Endometrial microvascular endothelial cells (primary cell): ENCODE measurements at regions not wholly inside any gene's neighbourhood (a gene's known extent, or its start where the extent isn't known, plus 50 kb on each side); places are given as distances from the start of the nearest gene placed in this dataset.

Experiments
- in situ Hi-C: cut with HindIII; loops from 2 replicates; pipeline ENCODE4 v1.10.0; 2017; ENCODE audit warnings: low sequenced_read_pairs, low pct_unique_long_range_greater_than_20kb; ENCODE audit errors: inconsistent ontology term

- in situ Hi-C loops = no loop called here
Measured at GRCh38 chr12:123080634-123081033, 70.3 kb downstream of the PITPNM2 start.

DNA sequence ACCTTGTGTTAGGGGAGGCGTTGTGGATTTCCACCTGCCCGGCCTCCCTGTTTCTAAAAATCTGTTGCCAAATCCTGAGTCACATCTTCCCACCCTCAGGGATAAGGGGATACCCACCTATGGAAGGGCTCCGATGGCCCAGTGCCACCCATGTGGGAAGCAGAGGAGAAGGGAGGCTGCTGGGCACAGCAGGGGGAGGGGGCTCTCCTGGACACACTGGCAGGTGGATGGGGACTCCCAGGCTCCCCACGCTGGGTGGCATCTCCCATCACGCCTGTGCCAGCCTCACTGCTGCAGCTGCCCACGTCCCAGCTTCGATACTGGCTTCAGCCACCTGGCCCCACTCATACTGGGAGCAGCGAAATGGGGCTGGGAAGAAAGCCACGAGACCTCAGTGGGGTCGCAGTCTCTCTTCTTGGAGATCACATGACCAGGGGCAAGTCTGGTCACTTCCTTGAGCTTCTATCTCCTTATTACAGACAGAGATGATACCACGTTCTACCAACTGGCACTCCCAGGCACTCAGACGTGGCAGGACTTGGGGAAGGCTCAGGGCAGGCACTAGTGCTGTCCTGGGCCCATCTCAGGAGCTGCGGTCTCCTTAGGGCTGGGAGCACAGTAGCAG lies 72.2 kb downstream of the PITPNM2 start:
- in situ Hi-C loops = no loop called here

GRCh38 chr12:123078120-123078465 lies 72.8 kb downstream of the PITPNM2 start:
- in situ Hi-C loops = no loop called here

DNA sequence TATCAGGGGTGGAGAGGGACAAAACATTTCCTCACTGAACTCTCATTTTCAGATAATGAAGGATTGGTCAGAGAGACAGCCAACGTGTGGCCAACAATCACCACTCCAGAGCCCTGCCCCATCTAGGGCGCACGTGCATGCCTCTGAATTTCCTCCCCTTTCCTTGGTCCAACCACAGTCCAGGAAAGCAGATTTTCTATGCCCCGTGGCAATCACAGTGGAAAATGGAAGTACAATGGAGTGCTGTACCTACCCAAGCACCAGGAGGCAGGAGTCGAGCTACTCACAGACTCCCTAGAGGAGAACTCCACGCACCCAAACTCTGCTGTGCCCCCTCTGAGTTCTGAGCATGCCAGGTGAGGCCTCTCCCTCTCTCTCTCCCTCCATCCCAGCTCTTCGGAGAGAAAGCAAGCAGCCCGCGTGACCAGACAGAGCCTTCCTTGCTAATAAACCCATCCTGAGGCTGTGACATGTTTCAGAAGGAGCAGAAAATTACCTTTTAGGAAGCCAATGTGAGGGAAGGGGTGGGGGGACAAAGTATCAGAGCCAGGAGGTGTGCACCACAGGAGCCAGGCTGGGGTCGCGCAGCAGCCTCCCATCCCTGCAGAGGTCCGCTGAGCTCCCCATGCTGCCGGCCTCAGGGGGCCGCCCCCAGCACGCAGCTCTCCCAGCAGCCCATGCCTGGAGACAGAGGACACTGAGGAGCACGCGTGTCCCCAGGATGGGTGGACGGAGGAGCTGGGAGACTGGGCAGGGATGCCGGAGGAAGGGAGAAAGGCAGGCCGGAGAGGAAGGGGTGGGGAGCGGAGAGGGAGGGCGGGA lies 73.4 kb downstream of the PITPNM2 start:
- in situ Hi-C loops = no loop called here

DNA sequence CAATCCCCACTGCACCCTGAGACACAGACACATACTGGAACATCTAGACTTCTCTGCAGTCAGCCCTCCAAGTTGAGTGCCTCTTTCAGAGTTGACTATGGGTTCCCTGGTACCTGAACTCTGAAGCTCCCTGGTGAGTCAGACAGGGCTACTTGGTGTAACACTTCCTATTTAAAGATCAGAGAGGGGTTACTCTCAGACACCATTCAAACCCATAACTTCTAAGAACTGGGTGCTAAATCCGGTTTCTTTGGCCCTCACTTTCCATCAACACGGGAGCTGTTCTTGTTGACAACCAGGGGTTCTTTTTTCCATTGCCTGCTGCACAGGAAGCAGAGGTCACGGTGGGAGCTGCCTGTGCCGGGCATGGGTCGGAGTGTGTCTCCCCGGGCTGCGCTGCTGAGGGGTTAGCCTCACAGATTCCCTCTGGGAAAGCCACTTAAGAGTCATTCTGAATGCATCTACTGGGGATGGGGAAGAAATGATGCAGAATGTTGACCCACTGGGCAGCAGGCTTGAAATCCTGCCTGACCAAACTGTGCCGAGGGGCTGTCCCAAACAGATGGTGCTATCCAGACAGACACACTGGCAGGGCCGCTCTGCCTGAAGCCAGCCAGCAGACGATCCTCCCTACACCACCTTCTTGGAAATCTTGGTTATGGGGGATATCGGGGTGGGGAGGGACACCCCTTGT lies 74.1 kb downstream of the PITPNM2 start:
- in situ Hi-C loops = no loop called here

DNA sequence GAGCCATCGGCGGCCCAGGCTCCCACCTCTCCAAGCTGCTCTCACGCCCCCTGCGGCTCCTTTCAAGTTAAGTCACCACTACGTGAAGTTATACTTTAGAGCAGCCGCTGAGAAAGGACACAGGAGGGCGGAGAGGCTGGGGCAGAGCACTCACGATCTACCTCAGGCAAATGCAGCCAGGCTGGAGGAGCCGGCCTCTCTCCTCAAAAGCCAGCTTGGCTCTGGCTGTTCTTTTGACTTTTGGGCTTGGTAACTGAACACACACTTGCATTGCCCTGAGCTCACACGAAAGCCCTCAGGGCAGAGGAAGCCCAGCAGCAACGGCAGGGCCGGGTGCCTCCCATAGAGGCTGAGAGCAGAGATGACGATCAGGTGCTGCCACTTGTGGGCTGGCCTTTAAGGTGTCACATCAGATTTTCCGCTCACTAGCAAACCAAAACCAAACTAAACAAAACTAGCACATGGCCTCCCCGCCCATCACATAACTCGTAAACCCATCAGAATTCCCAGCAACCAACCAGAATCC lies 75.2 kb downstream of the PITPNM2 start:
- in situ Hi-C loops = no loop called here

GRCh38 chr12:123075087-123075645 lies 75.7 kb downstream of the PITPNM2 start:
- in situ Hi-C loops = no loop called here

DNA sequence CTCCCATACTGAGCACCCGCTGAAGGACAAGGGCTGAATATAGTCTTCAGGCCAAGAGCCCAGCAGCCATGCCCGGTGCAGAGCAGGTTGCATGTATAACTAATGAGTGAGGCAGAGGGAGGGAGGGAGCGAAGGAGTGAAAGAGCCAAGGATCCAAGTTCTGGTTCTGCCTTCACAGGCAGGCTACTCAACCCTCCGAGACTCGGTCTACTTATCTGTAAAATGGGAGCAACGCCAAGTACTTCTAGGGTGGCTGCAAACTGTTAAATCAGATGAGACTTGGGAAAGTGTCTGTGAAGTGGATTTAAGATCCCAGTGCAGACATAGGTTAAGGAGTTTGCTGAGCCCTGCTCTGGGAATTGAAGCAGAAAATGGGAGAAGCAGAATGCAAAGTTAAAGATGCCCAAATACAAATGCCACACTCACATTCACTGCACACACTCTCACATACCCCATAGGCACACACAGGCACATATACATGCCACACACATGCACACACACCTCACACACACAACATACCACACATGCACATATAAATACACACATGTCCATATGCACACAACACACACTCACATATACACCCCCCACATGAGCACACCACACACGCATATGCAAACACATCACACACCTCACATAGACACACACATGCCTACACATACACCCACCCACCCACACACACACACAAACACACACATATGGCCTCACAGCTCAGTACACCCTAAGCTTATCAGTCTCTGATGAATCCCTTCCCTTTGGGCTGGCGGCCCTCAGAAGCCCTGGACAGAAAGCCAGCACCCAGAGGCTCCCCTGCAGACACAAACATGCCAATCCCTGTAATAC lies 76.7 kb downstream of the PITPNM2 start:
- in situ Hi-C loops = loop anchor here (25.0 kb wide), 1 partner anchor 163 kb away; the partner anchor contains the start of genes MPHOSPH9 and MTRFR

- in situ Hi-C loops = loop anchor here (25.0 kb wide), 1 partner anchor 164 kb away; the partner anchor contains the start of genes MPHOSPH9 and MTRFR
Measured at GRCh38 chr12:123073292-123073691, 77.6 kb downstream of the PITPNM2 start.

DNA sequence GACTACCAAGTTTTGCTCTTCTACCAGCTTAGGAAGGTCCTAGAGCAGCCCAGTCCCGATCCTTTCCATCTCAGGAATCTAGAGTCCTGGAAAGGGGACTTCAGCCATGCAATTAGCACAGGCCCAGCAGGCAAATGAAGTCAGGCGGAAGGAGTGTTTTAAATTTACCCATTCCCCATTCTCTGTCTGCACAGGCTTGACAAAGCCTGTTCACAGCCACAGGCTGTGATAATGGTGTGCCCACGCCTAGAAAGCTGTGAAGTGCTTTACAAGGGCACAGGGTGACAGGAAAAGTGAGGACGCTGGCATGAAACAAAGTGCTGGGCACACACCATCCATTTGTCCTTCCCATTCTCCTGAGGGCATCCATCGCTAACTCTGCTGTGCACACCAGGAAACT lies 79.0 kb downstream of the PITPNM2 start:
- in situ Hi-C loops = loop anchor here (25.0 kb wide), 1 partner anchor 165 kb away; the partner anchor contains the start of genes MPHOSPH9 and MTRFR

DNA sequence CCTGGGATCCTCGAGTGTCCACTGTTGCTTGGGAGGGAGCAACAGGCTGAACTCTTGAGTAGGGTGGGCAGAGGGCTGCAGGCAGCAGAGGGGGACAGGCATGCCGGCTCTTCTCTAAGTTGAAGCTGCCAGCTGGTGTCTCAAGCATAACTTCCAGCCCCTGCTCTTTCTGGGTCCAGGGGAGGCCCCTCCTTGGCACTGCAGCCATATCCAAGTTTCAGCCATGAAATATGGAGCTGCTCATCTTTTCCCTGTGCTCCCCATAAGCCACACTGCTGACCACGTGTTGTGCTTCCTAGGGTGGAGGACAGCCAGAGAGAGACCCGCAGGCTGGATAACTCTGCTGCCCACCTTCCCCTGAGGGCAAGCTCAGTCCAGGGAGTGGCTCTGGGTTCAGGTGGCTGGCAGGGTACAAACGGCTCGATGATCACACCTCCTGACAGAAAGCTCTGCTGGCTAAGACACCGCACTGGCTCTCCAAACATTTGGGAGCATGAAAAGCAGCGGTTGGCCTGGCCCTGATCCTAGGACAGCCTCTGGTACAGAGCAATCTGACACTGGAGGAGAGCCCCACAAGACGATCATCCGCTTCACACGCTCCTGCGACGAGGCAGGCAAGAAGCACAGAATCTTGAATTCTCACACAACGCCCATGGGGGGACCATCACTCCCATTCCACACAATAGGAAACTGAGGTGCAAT lies 79.6 kb downstream of the PITPNM2 start:
- in situ Hi-C loops = loop anchor here (25.0 kb wide), 1 partner anchor 166 kb away; the partner anchor contains the start of genes MPHOSPH9 and MTRFR

GRCh38 chr12:123070267-123071081 lies 80.4 kb downstream of the PITPNM2 start:
- in situ Hi-C loops = loop anchor here (25.0 kb wide), 1 partner anchor 167 kb away; the partner anchor contains the start of genes MPHOSPH9 and MTRFR

DNA sequence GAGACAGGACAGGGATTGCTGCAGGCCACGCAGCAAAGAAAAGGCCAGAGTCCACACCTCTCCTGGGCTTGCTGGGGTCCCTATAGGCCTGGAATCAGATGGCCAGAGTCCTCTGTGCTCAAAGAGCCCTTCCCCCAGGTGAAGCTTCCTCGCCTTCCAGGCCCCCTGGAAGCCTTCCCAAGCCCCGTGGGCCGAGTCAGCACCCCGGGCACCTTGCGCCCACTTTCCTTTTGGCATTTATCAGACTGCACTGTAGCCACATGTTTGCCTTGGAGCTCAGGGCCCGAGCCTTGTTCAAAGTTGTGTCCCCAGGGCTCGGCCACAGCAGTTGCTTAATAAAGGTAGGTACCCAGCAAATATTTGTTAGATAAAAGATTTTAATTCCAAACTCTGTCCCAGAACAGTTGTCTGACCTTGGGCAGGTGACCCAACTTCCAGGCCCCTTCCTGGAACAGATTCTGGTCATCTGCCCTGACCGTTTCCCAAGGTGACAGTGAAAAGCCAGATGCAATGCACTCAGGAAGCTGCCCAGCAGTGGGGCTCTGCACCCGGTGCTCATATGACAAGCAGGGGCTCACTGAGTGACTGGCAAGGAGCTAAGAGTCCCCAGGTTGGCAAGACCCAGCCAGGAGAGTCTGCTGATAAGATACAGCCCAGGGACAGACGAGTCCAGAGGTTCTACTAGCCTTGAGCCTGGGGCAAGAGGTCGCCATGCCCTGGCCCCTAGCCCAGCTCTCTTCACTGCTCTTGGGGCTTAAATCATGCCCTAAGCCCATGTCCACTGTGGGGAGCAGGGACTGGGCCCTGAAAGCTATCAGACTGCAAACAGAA lies 81.2 kb downstream of the PITPNM2 start:
- in situ Hi-C loops = loop anchor here (25.0 kb wide), 1 partner anchor 168 kb away; the partner anchor contains the start of genes MPHOSPH9 and MTRFR

GRCh38 chr12:123067654-123068053 lies 83.2 kb downstream of the PITPNM2 start:
- in situ Hi-C loops = loop anchor here (25.0 kb wide), 1 partner anchor 170 kb away; the partner anchor contains the start of genes MPHOSPH9 and MTRFR

GRCh38 chr12:123066384-123066710 lies 84.5 kb downstream of the PITPNM2 start:
- in situ Hi-C loops = loop anchor here (25.0 kb wide), 1 partner anchor 171 kb away; the partner anchor contains the start of genes MPHOSPH9 and MTRFR
